ENCODE measurements at regions not wholly inside any gene's neighbourhood (a gene's known extent, or its start where the extent isn't known, plus 50 kb on each side); places are given as distances from the start of the nearest gene placed in this dataset.

DNA sequence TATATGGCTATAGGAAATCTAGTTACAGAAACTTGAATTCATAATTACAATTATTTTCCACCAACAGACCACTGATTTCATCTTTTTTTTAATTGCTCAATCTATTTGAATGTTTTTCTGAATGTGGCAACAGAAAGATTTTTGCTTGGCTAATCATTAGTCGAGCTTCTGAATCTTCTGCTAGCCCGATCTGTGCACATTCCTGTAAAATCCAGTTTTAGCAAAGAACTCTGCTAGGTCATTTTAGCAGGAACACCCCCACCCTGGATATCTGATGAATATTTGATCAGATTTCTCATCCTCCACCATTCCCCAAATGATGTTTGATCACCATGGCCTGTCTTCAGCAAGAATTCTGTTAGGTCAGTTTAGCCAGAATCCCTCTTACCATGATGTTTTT lies 176.3 kb downstream of the LEPR start:
- TF ChIP-seq, protein P1, sequence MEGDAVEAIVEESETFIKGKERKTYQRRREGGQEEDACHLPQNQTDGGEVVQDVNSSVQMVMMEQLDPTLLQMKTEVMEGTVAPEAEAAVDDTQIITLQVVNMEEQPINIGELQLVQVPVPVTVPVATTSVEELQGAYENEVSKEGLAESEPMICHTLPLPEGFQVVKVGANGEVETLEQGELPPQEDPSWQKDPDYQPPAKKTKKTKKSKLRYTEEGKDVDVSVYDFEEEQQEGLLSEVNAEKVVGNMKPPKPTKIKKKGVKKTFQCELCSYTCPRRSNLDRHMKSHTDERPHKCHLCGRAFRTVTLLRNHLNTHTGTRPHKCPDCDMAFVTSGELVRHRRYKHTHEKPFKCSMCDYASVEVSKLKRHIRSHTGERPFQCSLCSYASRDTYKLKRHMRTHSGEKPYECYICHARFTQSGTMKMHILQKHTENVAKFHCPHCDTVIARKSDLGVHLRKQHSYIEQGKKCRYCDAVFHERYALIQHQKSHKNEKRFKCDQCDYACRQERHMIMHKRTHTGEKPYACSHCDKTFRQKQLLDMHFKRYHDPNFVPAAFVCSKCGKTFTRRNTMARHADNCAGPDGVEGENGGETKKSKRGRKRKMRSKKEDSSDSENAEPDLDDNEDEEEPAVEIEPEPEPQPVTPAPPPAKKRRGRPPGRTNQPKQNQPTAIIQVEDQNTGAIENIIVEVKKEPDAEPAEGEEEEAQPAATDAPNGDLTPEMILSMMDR (IDR thresholded peaks at IDR 0.05) = no peak
- no peak for TF ChIP-seq POLR2A (IDR thresholded peaks at IDR 0.05)

All from lower leg skin (tissue), 3 donors.